C4-2B (cell line): ENCODE measurements at regions not wholly inside any gene's neighbourhood (a gene's known extent, or its start where the extent isn't known, plus 50 kb on each side); places are given as distances from the start of the nearest gene placed in this dataset.
"Not testable (repeated sequence)": the region's sequence is repeated elsewhere in the genome, so short reads cannot be mapped to it uniquely, and the experiment has no call there.

ENCODE experiments used
- H3K27ac ChIP-seq: fragments of 450-650 bp; 2 replicates; pipeline ENCODE4 v1.5.1; 2017
- CTCF ChIP-seq: fragments of 450-650 bp; conservative IDR thresholded peaks from 2 replicates; pipeline ENCODE4 v1.5.1; 2017; ENCODE audit warnings: mild to moderate bottlenecking
- ZFX ChIP-seq: fragments of 450-650 bp; IDR thresholded peaks from 2 replicates; pipeline ENCODE4 v1.6.1; 2017

GRCh38 chr5:164500856-164501255 is 995.4 kb downstream of the MAT2B start:
- no peak for TF ChIP-seq CTCF
- no peak overlapping the region for H3K27ac ChIP-seq

DNA sequence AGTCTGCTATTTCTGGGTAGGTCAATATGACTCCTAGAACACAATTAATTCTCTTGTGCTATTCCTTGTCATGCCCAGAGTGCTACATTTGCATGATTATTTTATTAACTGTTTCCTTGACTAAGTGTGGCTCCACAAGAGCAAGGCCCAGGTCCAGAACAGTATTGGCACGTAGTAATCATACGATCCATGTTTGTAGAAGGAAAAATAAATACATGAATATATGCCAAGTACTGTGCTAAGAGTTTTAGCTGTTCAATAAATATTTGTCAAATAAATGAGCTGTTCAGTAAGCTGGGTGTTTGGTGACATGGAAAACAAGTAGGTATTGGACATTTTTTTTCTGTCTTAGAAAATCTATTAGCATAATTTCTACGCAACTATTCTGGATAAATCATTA is 995.9 kb downstream of the MAT2B start:
- TF ChIP-seq ZFX (no peak), CTCF (no peak)
- H3K27ac ChIP-seq: no peak overlapping the region

- TF ChIP-seq ZFX: no peak
- peak; percentile 91 for TF ChIP-seq CTCF
- no peak overlapping the region for H3K27ac ChIP-seq
Observed at GRCh38 chr5:164504141-164504772, 998.8 kb downstream of the MAT2B start.

DNA sequence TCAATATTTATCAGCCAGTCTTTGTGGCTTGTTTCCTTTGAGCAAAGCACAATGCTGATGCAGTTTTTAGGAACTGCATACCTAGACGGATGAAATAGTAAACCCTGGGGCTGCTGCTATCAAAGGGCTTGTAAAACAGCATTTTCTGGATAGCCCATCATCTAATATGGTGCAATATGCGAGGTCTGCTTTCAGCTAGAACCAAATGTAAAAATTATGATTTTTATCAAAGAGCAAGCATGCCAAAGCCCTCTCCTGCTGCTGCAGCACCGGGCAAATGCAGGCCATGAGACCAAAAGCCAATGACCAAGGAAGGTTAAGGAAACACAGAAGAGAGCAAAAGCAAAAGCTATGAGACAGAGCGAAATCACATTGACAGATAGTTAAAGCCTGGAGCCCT is 1000.4 kb downstream of the MAT2B start:
- no peak for TF ChIP-seq ZFX
- TF ChIP-seq CTCF: no peak
- no peak overlapping the region for H3K27ac ChIP-seq

DNA sequence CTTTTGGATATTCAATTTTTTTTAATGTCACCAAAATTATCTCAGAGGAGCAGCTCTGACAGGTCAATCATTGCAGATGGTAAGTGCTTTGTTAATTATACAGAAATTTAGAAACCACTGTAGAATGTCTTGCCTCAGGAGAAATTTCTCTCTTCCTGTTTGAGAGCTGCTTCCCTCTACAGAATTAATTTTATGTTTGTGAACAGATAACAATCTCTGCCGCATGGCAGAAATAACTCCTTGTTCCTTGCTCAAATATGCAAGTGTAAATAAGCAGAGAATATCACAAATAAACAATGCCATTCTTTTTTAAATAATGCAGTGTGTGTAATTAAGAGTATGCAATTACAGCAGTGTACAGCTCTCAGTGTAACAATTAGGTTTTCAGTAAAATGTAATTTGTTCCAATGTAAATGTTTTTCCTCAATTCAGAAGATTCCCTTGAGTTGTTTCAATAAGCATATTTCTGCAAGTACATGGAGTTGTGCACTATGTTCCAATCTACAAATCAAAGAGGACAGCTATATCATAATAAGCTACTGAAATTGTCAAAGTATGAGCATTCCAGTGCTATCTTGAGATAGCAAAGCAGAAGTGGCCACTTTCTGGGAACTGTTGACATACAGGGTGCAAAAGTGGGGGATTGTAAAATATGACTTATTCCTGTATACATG is 1012.8 kb downstream of the MAT2B start:
- peak overlapping the region; percentile 90 for H3K27ac ChIP-seq
- TF ChIP-seq CTCF (no peak), ZFX (no peak)

DNA sequence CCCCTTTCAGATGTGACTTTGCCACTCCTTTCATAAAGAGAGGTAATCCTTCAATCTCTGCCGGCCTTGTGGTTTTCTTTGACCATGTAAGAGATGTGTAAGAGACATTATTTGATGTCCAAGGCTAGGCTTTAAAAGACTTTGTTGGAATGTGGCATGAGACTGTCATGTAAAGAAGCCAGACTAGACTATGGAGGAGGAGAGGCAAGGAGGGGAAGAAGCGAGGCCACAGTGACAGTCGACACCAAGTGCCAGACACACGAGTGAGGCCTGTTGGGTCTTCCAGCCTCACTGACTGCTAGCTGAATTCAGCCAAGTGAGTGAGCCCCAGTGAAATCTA is 1013.3 kb downstream of the MAT2B start:
- TF ChIP-seq CTCF (no peak), ZFX (no peak)
- H3K27ac ChIP-seq: peak overlapping the region; percentile 90

DNA sequence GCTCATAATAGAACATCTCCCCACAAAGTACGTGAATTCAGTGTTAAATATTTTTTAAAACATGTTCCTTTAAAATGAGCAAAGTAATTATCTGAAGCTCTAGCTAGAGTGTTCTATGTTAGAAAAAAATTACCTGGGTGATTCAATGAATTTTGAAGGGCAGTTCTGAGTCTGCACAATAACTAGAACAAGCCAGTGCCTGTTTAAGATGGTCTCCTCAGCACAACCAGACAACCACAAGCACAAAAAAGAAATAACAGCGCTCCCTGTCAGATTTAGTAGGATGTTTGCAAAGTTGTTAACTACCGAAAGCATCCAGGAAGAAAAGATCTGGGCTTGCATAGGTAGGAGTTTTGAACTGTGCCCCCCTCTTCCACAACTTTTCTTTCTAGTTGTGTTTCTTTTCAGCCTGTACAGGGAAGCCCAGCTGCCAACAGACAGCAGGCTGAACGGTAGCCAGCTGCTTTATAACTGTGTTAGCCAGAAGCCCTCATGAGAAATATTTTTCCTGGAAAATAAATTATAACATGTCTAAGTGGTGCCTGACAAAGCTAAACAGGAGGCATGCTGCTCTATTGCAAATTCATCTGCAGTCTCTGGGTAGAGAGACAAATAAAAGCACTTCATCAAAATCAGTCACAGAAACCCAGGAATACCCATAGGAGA is 1026.9 kb downstream of the MAT2B start:
- H3K27ac ChIP-seq: no peak overlapping the region

GRCh38 chr5:164533426-164533825 is 1028.0 kb downstream of the MAT2B start:
- not testable (repeated sequence) for H3K27ac ChIP-seq

More for the DNA sequence above, 1026.9 kb downstream of the MAT2B start:
- no peak for TF ChIP-seq ZFX
- no peak for TF ChIP-seq CTCF
